H9 (cell line): ENCODE measurements at regions not wholly inside any gene's neighbourhood (a gene's known extent, or its start where the extent isn't known, plus 50 kb on each side); places are given as distances from the start of the nearest gene placed in this dataset.

Experiments
- DNase-seq: peaks from one replicate; pipeline ENCODE4 v3.0.0-alpha.2; 2017
- H2AFZ ChIP-seq: one replicate; pipeline ENCODE4 v1.6.1; 2013; ENCODE audit warnings: mild to moderate bottlenecking, low read length, control low read depth, moderate library complexity
- H2AK5ac ChIP-seq: 2 replicates; pipeline ENCODE4 v1.6.1; 2013; ENCODE audit warnings: low read length, control low read depth, mixed read lengths; ENCODE audit not compliant: insufficient read length
- H2BK120ac ChIP-seq: one replicate; pipeline ENCODE4 v1.6.1; 2013; ENCODE audit warnings: low read depth, mild to moderate bottlenecking, low read length, control low read depth, inconsistent platforms; ENCODE audit not compliant: poor library complexity, severe bottlenecking
- H2BK12ac ChIP-seq: 2 replicates; pipeline ENCODE4 v1.6.1; 2013; ENCODE audit warnings: low read length, control low read depth, mixed read lengths, low read depth; ENCODE audit not compliant: insufficient read length
- H2BK15ac ChIP-seq: 2 replicates; pipeline ENCODE4 v1.6.1; 2013; ENCODE audit warnings: low read depth, low read length, control low read depth
- H2BK20ac ChIP-seq: one replicate; pipeline ENCODE4 v1.6.1; 2013; ENCODE audit warnings: low read depth, mild to moderate bottlenecking, low read length, control low read depth, inconsistent platforms; ENCODE audit not compliant: poor library complexity, severe bottlenecking
- H2BK5ac ChIP-seq: 2 replicates; pipeline ENCODE4 v1.6.1; 2013; ENCODE audit warnings: low read length, control low read depth, mixed read lengths; ENCODE audit not compliant: insufficient read length
- H3K14ac ChIP-seq: 2 replicates; pipeline ENCODE4 v1.6.1; 2013; ENCODE audit warnings: low read length, control low read depth; ENCODE audit not compliant: insufficient read depth
- H3K18ac ChIP-seq: 2 replicates; pipeline ENCODE4 v1.6.1; 2013; ENCODE audit warnings: low read depth, mild to moderate bottlenecking, mixed read lengths, low read length, control low read depth; ENCODE audit not compliant: insufficient read length
- H3K23ac ChIP-seq: 2 replicates; pipeline ENCODE4 v1.6.1; 2013; ENCODE audit warnings: low read length, control low read depth, mixed read lengths, low read depth; ENCODE audit not compliant: insufficient read length
- H3K23me2 ChIP-seq: 2 replicates; pipeline ENCODE4 v1.6.1; 2013; ENCODE audit warnings: low read depth, mild to moderate bottlenecking, mixed read lengths, low read length, control low read depth; ENCODE audit not compliant: insufficient read length, poor library complexity, severe bottlenecking
- H3K27ac ChIP-seq: 2 replicates; pipeline ENCODE4 v1.5.1; 2013; ENCODE audit warnings: low read length, control low read depth, mixed read lengths, low read depth; ENCODE audit not compliant: insufficient read length
- H3K27me3 ChIP-seq: 2 replicates; pipeline ENCODE4 v1.6.1; 2013; ENCODE audit warnings: low read length, control low read depth, inconsistent platforms; ENCODE audit not compliant: insufficient read depth
- H3K4ac ChIP-seq: 2 replicates; pipeline ENCODE4 v1.6.1; 2013; ENCODE audit warnings: low read depth, mild to moderate bottlenecking, control low read depth, inconsistent platforms, low read length, moderate library complexity
- H3K4me1 ChIP-seq: 2 replicates; pipeline ENCODE4 v1.6.1; 2013; ENCODE audit warnings: low read length, control low read depth, inconsistent platforms; ENCODE audit not compliant: insufficient read depth
- H3K4me2 ChIP-seq: 2 replicates; pipeline ENCODE4 v1.6.1; 2013; ENCODE audit warnings: low read length, control low read depth, mixed read lengths; ENCODE audit not compliant: insufficient read length, insufficient read depth
- H3K56ac ChIP-seq: 2 replicates; pipeline ENCODE4 v1.6.1; 2013; ENCODE audit warnings: low read depth, mild to moderate bottlenecking, mixed read lengths, low read length, control low read depth; ENCODE audit not compliant: insufficient read length
- H3K79me1 ChIP-seq: 2 replicates; pipeline ENCODE4 v1.6.1; 2013; ENCODE audit warnings: low read depth, mild to moderate bottlenecking, moderate library complexity, low read length, control low read depth, inconsistent platforms; ENCODE audit not compliant: insufficient read depth, poor library complexity, severe bottlenecking
- H3K79me2 ChIP-seq: 2 replicates; pipeline ENCODE4 v1.6.1; 2013; ENCODE audit warnings: low read length, control low read depth, inconsistent platforms; ENCODE audit not compliant: insufficient read depth
- H3K9ac ChIP-seq: 2 replicates; pipeline ENCODE4 v1.6.1; 2013; ENCODE audit warnings: low read length, control low read depth, mixed read lengths; ENCODE audit not compliant: insufficient read length; ENCODE audit errors: extremely low read depth
- H3K9me3 ChIP-seq: one replicate; pipeline ENCODE4 v1.6.1; 2013; ENCODE audit warnings: low read depth, low read length, inconsistent platforms; ENCODE audit not compliant: control insufficient read depth
- H3T11ph ChIP-seq: one replicate; pipeline ENCODE4 v1.6.1; 2013; ENCODE audit warnings: mild to moderate bottlenecking, low read length, control low read depth, inconsistent platforms
- H4K20me1 ChIP-seq: one replicate; pipeline ENCODE4 v1.6.1; 2013; ENCODE audit not compliant: control insufficient read depth, insufficient read length, insufficient read depth
- H4K5ac ChIP-seq: 2 replicates; pipeline ENCODE4 v1.6.1; 2013; ENCODE audit warnings: low read depth, mild to moderate bottlenecking, mixed read lengths, low read length, control low read depth; ENCODE audit not compliant: insufficient read length
- H4K8ac ChIP-seq: replicated peaks from 2 replicates; pipeline ENCODE4 v1.6.1; 2013; ENCODE audit warnings: low read length, control low read depth, mixed read lengths, low read depth; ENCODE audit not compliant: insufficient read length
- H4K91ac ChIP-seq: 2 replicates; pipeline ENCODE4 v1.6.1; 2013; ENCODE audit warnings: low read depth, mild to moderate bottlenecking, moderate library complexity, mixed read lengths, low read length, control low read depth; ENCODE audit not compliant: insufficient read length
- H3K27ac Mint-ChIP-seq, 3 experiments: 2 replicates in 2 of 3; 3 replicates in 1 of 3; pipeline ENCODE4 v1.8.0; 2020 to 2021; ENCODE audit warnings: mixed read lengths in 3 of 3, mild to moderate bottlenecking in 1 of 3, moderate library complexity in 1 of 3
- H3K27me3 Mint-ChIP-seq: 2 replicates; pipeline ENCODE4 v1.8.0; 2021; ENCODE audit warnings: low read depth, mild to moderate bottlenecking, moderate library complexity, mixed read lengths
- H3K36me3 Mint-ChIP-seq, 3 experiments: 2 replicates in 2 of 3; 3 replicates in 1 of 3; pipeline ENCODE4 v1.8.0; 2020 to 2021; ENCODE audit warnings: low read depth in 3 of 3, mixed read lengths in 3 of 3; ENCODE audit not compliant: insufficient read depth in 1 of 3
- H3K4me1 Mint-ChIP-seq, 2 experiments: 2 replicates each; pipeline ENCODE4 v1.8.0; 2020; ENCODE audit warnings: mixed read lengths in 2 of 2
- H3K4me3 Mint-ChIP-seq, 2 experiments: 2 replicates in 1 of 2; 3 replicates in 1 of 2; pipeline ENCODE4 v1.8.0; 2020 to 2021; ENCODE audit warnings: mild to moderate bottlenecking in 2 of 2, mixed read lengths in 2 of 2, moderate library complexity in 1 of 2
- H3K9me3 Mint-ChIP-seq, 2 experiments: 2 replicates in 1 of 2; 3 replicates in 1 of 2; pipeline ENCODE4 v1.8.0; 2020; ENCODE audit warnings: mild to moderate bottlenecking in 2 of 2, mixed read lengths in 2 of 2, moderate library complexity in 1 of 2
- WGBS: extraction: QIAGEN DNeasy Blood & Tissue Kit; methylation state at CpG from one replicate; pipeline ENCODE4 v1.1.7; 2013; ENCODE audit warnings: missing lambda C conversion rate, low lambda C conversion rate, mixed read lengths; ENCODE audit not compliant: insufficient read length; ENCODE audit errors: extremely low coverage; 5-methylcytosine and 5-hydroxymethylcytosine counted together
- TF ChIP-seq, protein P1 (sequence below): fragments of 200-600 bp; sonication (generic); conservative IDR thresholded peaks from 3 replicates; pipeline ENCODE4 v1.8.0; 2021; ENCODE audit warnings: antibody characterized with exemption, mild to moderate bottlenecking

DNA sequence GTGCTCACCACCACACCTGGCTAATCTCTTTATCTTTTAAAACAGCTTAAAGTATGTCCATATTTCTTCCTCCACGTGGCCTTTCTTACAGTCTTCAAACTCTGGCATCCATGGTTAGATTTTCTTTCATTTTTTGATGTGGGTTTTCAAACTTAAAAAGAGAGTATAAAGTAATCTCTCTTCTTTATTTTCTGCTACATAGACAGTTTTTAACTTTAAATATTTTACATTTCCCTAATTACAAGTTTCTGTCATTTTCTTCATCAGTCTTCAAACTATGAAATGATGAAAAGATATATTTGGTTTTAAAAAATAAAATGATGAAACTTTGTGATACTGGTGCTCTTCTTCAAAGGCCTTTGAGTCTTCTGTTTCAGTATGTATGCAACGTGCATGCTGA is 143.5 kb upstream of the ESRRG start:
- no peak for DNase-seq
- Histone ChIP-seq H3K9ac (no peak overlapping the region), H3K56ac (no peak overlapping the region), H2BK120ac (no peak overlapping the region), H3K79me1 (no peaks in the 10 kb centered on the region), H2BK20ac (no peak overlapping the region), H3K18ac (no peak overlapping the region), H2BK15ac (no peak overlapping the region), H3K4ac (no peak overlapping the region), H4K8ac (no peak overlapping the region), H2BK12ac (no peak overlapping the region), H3K4me1 (no peaks in the 10 kb centered on the region), H3K27me3 (no peaks in the 10 kb centered on the region), H2BK5ac (no peak overlapping the region), H3K23ac (no peak overlapping the region), H3K27ac (no peak overlapping the region), H3K14ac (no peak overlapping the region), H2AFZ (no peak overlapping the region), H2AK5ac (no peak overlapping the region), H3T11ph (no peak overlapping the region), H4K20me1 (no peaks in the 10 kb centered on the region), H4K91ac (no peak overlapping the region), H3K79me2 (no peaks in the 10 kb centered on the region), H3K23me2 (no peaks in the 10 kb centered on the region), H4K5ac (no peak overlapping the region), H3K9me3 (no peaks in the 10 kb centered on the region), H3K4me2 (no peak overlapping the region)
- WGBS = no CpG with 5 or more reads among the region's 2 CpGs
- Mint-ChIP-seq H3K27ac (no peak overlapping the region; a peak in 1 of 7 replicates), H3K9me3 (no peaks in the 10 kb centered on the region), H3K27me3 (no peaks in the 10 kb centered on the region), H3K4me3 (no peak overlapping the region), H3K36me3 (no peaks in the 10 kb centered on the region), H3K4me1 (no peaks in the 10 kb centered on the region; a peak in 1 of 4 replicates)
- TF ChIP-seq, protein P1, sequence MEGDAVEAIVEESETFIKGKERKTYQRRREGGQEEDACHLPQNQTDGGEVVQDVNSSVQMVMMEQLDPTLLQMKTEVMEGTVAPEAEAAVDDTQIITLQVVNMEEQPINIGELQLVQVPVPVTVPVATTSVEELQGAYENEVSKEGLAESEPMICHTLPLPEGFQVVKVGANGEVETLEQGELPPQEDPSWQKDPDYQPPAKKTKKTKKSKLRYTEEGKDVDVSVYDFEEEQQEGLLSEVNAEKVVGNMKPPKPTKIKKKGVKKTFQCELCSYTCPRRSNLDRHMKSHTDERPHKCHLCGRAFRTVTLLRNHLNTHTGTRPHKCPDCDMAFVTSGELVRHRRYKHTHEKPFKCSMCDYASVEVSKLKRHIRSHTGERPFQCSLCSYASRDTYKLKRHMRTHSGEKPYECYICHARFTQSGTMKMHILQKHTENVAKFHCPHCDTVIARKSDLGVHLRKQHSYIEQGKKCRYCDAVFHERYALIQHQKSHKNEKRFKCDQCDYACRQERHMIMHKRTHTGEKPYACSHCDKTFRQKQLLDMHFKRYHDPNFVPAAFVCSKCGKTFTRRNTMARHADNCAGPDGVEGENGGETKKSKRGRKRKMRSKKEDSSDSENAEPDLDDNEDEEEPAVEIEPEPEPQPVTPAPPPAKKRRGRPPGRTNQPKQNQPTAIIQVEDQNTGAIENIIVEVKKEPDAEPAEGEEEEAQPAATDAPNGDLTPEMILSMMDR = no peak
